ENCODE measurements at regions not wholly inside any gene's neighbourhood (a gene's known extent, or its start where the extent isn't known, plus 50 kb on each side); places are given as distances from the start of the nearest gene placed in this dataset.

GRCh38 chr12:93144109-93144508 lies 215.0 kb upstream of the EEA1 start:
- TF ChIP-seq CTCF (IDR thresholded peaks at IDR 0.05; ENCODE audit: insufficient read depth, low read depth, low read length) (no peak), EZH2 (IDR thresholded peaks at IDR 0.05; ENCODE audit: insufficient read depth, low read length) (no peak)

Measured in astrocyte (in vitro differentiated cells and primary cell).